ENCODE measurements at regions not wholly inside any gene's neighbourhood (a gene's known extent, or its start where the extent isn't known, plus 50 kb on each side); places are given as distances from the start of the nearest gene placed in this dataset.

DNA sequence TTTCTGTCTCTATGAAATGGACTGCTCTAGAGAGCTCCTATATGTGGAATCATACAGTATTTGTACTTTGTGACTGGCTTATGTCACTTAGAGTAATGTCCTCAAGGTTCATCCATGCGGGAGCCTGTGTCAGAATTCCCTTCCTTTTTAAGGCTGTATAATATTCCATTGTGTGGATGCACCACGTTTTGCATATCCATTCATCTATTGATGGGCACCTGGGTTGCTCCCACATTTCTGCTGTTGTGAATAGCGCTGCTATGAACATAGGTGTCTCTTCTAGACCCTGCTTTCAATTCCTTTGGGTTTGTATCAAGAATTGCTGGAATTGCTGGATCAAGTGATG is 155.4 kb downstream of the BMP7 start:
- Histone ChIP-seq H3K4me2 (ENCODE audit: insufficient read depth, insufficient read length, low read length) (no peak overlapping the region), H3K23me2 (ENCODE audit: insufficient read length, low read depth, low read length, poor library complexity, severe bottlenecking) (no peaks in the 10 kb centered on the region), H2AK5ac (ENCODE audit: insufficient read length, low read length) (no peak overlapping the region), H3K27ac (ENCODE audit: insufficient read length, low read depth, low read length) (no peak overlapping the region), H3K9me3 (ENCODE audit: control insufficient read depth, low read depth, low read length) (no peaks in the 10 kb centered on the region), H3K9ac (ENCODE audit: extremely low read depth, insufficient read length, low read length) (no peak overlapping the region), H3T11ph (ENCODE audit: low read length) (no peak overlapping the region), H3K79me2 (ENCODE audit: insufficient read depth, low read length) (no peaks in the 10 kb centered on the region), H2BK20ac (ENCODE audit: low read depth, low read length, poor library complexity, severe bottlenecking) (no peak overlapping the region), H4K91ac (ENCODE audit: insufficient read length, low read depth, low read length) (no peak overlapping the region), H2BK5ac (ENCODE audit: insufficient read length, low read length) (no peak overlapping the region), H3K4me1 (ENCODE audit: insufficient read depth, low read length) (no peaks in the 10 kb centered on the region), H2AFZ (ENCODE audit: low read length) (no peak overlapping the region), H2BK12ac (ENCODE audit: insufficient read length, low read depth, low read length) (no peak overlapping the region), H3K4ac (ENCODE audit: low read depth, low read length) (no peak overlapping the region), H3K18ac (ENCODE audit: insufficient read length, low read depth, low read length) (no peak overlapping the region), H2BK120ac (ENCODE audit: low read depth, low read length, poor library complexity, severe bottlenecking) (no peak overlapping the region), H3K23ac (ENCODE audit: insufficient read length, low read depth, low read length) (no peak overlapping the region), H3K79me1 (ENCODE audit: insufficient read depth, low read depth, low read length, poor library complexity, severe bottlenecking) (no peaks in the 10 kb centered on the region), H4K20me1 (ENCODE audit: control insufficient read depth, insufficient read depth, insufficient read length) (no peaks in the 10 kb centered on the region), H3K56ac (ENCODE audit: insufficient read length, low read depth, low read length) (no peak overlapping the region), H3K27me3 (ENCODE audit: insufficient read depth, low read length) (no peaks in the 10 kb centered on the region), H4K8ac (replicated peaks; ENCODE audit: insufficient read length, low read depth, low read length) (no peak overlapping the region), H2BK15ac (ENCODE audit: low read depth, low read length) (no peak overlapping the region), H4K5ac (ENCODE audit: insufficient read length, low read depth, low read length) (no peak overlapping the region), H3K14ac (ENCODE audit: insufficient read depth, low read length) (no peak overlapping the region)
- no CpG with 5 or more reads among the region's 3 CpGs for WGBS (ENCODE audit: extremely low coverage, insufficient read length, low lambda C conversion rate)
- Mint-ChIP-seq H3K4me3 (no peak overlapping the region), H3K36me3 (ENCODE audit: insufficient read depth in 1 of 3, low read depth in 3 of 3) (no peaks in the 10 kb centered on the region; a peak in 2 of 7 replicates), H3K4me1 (peaks cover 0 to 12% of the 10 kb centered on the region in 2 experiments; a peak in 2 of 4 replicates), H3K27ac (no peak overlapping the region), H3K9me3 (peaks cover 0 to 4% of the 10 kb centered on the region in 2 experiments; a peak in 2 of 5 replicates), H3K27me3 (ENCODE audit: low read depth) (peaks cover 21% of the 10 kb centered on the region)
- TF ChIP-seq, protein P1, sequence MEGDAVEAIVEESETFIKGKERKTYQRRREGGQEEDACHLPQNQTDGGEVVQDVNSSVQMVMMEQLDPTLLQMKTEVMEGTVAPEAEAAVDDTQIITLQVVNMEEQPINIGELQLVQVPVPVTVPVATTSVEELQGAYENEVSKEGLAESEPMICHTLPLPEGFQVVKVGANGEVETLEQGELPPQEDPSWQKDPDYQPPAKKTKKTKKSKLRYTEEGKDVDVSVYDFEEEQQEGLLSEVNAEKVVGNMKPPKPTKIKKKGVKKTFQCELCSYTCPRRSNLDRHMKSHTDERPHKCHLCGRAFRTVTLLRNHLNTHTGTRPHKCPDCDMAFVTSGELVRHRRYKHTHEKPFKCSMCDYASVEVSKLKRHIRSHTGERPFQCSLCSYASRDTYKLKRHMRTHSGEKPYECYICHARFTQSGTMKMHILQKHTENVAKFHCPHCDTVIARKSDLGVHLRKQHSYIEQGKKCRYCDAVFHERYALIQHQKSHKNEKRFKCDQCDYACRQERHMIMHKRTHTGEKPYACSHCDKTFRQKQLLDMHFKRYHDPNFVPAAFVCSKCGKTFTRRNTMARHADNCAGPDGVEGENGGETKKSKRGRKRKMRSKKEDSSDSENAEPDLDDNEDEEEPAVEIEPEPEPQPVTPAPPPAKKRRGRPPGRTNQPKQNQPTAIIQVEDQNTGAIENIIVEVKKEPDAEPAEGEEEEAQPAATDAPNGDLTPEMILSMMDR (conservative IDR thresholded peaks at IDR 0.05) = no peak
- DNase-seq = no peak
